ENCODE measurements at regions not wholly inside any gene's neighbourhood (a gene's known extent, or its start where the extent isn't known, plus 50 kb on each side); places are given as distances from the start of the nearest gene placed in this dataset.

- TF ChIP-seq ISL2 (CRISPR knock-in tag; IDR thresholded peaks at IDR 0.05) (no peak), MZF1 (CRISPR knock-in tag; IDR thresholded peaks at IDR 0.05; ENCODE audit: borderline replicate concordance) (no peak), KDM4B (CRISPR knock-in tag; IDR thresholded peaks at IDR 0.05) (no peak), FOXK1 (CRISPR knock-in tag; IDR thresholded peaks at IDR 0.05; ENCODE audit: borderline replicate concordance, low read depth) (no peak), EZH2 (conservative IDR thresholded peaks at IDR 0.05; ENCODE audit: low read depth, low read length) (no peak), POGK (CRISPR knock-in tag; conservative IDR thresholded peaks at IDR 0.05) (no peak)
These were observed 625.3 kb upstream of the PCDH7 start (continued) for GRCh38 chr4:30094887-30095286.

GRCh38 chr4:30103455-30103854 is 616.7 kb upstream of the PCDH7 start:
- in situ Hi-C loops (cut with HindIII; ENCODE audit: extremely low pct_ligation_motif_present, low pct_unique_long_range_greater_than_20kb) (no loop called here), intact Hi-C loops (cut with micrococcal nuclease; ENCODE audit: unreplicated experiment) (no loop called here)
- no peaks in the 10 kb centered on the region for H3K27me3 ChIP-seq (ENCODE audit: control insufficient read depth in 1 of 2, insufficient read depth in 2 of 2, low read length in 2 of 2)
- ChIA-PET POLR2A (no interaction called here), CTCF (ENCODE audit: low intra/inter-chr PET ratio, low total read pairs) (no interaction called here)
- no peak overlapping the region for H3K9ac ChIP-seq (ENCODE audit: insufficient read depth, low read depth, low read length)
- no peaks in the 10 kb centered on the region for H3K4me1 ChIP-seq (ENCODE audit: insufficient read depth, low read length)
- H3K27ac ChIP-seq (ENCODE audit: extremely low read length, insufficient read depth, low read length): no peak overlapping the region
- H3K4me3 ChIP-seq (replicated peaks in 1 of 3; ENCODE audit: insufficient read depth in 1 of 3, low read depth in 2 of 3, low read length in 3 of 3): no peak overlapping the region
- H4K20me1 ChIP-seq (ENCODE audit: insufficient read depth, low read length): no peaks in the 10 kb centered on the region
- no peak for ATAC-seq
- no TSS peak for BruUV-seq (replicated peaks)
- no peaks in the 10 kb centered on the region for H3K79me2 ChIP-seq (ENCODE audit: insufficient read depth, low read length)
- no peak overlapping the region for H3K4me2 ChIP-seq (ENCODE audit: low read depth, low read length)
- peaks cover 80% of the 10 kb centered on the region for H3K9me3 ChIP-seq (ENCODE audit: low read length)
- no peak for DNase-seq (ENCODE audit: low spot score)
- no peak for TF ChIP-seq CENPT (CRISPR knock-in tag; IDR thresholded peaks at IDR 0.05; ENCODE audit: low read depth)
- TF ChIP-seq CBX1 (IDR thresholded peaks at IDR 0.05; ENCODE audit: low read depth): no peak
- TF ChIP-seq ETV5 (CRISPR knock-in tag; IDR thresholded peaks at IDR 0.05; ENCODE audit: borderline replicate concordance): no peak
- TF ChIP-seq ZNF761 (CRISPR knock-in tag; conservative IDR thresholded peaks at IDR 0.05): no peak
- TF ChIP-seq THAP8 (CRISPR knock-in tag; IDR thresholded peaks at IDR 0.05; ENCODE audit: borderline replicate concordance): no peak
- TF ChIP-seq ZNF276 (CRISPR knock-in tag; IDR thresholded peaks at IDR 0.05; ENCODE audit: low read depth): no peak
- TF ChIP-seq ZNF768 (CRISPR knock-in tag; IDR thresholded peaks at IDR 0.05): no peak
- no peak for TF ChIP-seq ZNF816 (CRISPR knock-in tag; IDR thresholded peaks at IDR 0.05; ENCODE audit: borderline replicate concordance)
- no peak for TF ChIP-seq KAT7 (CRISPR knock-in tag; IDR thresholded peaks at IDR 0.05; ENCODE audit: borderline replicate concordance)
- TF ChIP-seq STAG1 (CRISPR knock-in tag; IDR thresholded peaks at IDR 0.05): no peak
- no peak for TF ChIP-seq ZNF678 (CRISPR knock-in tag; IDR thresholded peaks at IDR 0.05)
- no peak for TF ChIP-seq HOXA3 (CRISPR knock-in tag; IDR thresholded peaks at IDR 0.05)
- TF ChIP-seq ZNF766 (CRISPR knock-in tag; IDR thresholded peaks at IDR 0.05; ENCODE audit: borderline replicate concordance): no peak
- no peaks in the 10 kb centered on the region for H3K36me3 ChIP-seq (replicated peaks in 1 of 2; ENCODE audit: control insufficient read depth in 1 of 2, insufficient read depth in 2 of 2, low read length in 2 of 2)
- no peak for FAIRE-seq
- no peak overlapping the region for H2AFZ ChIP-seq (ENCODE audit: low read length)
